OCI-LY7 (cell line): ENCODE measurements at regions not wholly inside any gene's neighbourhood (a gene's known extent, or its start where the extent isn't known, plus 50 kb on each side); places are given as distances from the start of the nearest gene placed in this dataset.

Source experiments
- CTCF ChIP-seq: fragments of 200-600 bp; sonication (generic); conservative IDR thresholded peaks from 2 replicates; pipeline ENCODE4 v1.5.1; 2014; ENCODE audit warnings: mild to moderate bottlenecking, antibody characterized with exemption, low read length, moderate library complexity, mixed read lengths
- EZH2phosphoT487 ChIP-seq: fragments of 200-600 bp; sonication (generic); IDR thresholded peaks from 2 replicates; pipeline ENCODE4 v1.6.1; 2018; ENCODE audit warnings: low read depth, borderline replicate concordance, mild to moderate bottlenecking, mixed run types, antibody characterized with exemption, low read length, moderate library complexity, mixed read lengths

DNA sequence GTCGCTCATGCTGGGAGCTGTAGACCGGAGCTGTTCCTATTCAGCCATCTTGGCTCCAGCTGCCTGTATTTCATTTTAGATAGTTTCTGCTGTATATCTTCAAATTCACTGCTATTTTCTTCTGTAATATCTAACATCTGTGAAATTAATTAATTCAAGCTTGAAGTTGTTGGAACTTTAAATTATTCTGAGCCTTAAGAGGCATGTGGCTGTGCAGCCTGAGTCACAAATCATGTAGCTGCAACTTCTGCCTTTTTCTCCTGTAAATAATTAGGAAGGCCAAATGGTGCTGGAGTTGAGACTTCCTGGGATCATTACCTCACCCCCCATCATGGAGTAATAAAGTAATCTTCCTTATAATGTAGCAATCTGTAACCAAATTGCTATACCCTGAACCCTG lies 183.3 kb upstream of the PCSK5 start:
- TF ChIP-seq EZH2phosphoT487 (no peak), CTCF (no peak)
